HG03469 (cell line): ENCODE measurements at regions not wholly inside any gene's neighbourhood (a gene's known extent, or its start where the extent isn't known, plus 50 kb on each side); places are given as distances from the start of the nearest gene placed in this dataset.

Experiments
- ATAC-seq: cut with Tn5 transposase; IDR thresholded peaks from one replicate; pipeline ENCODE4 v1.9.1; 2021; ENCODE audit warnings: mild to moderate bottlenecking, moderate library complexity, moderate number of reproducible peaks; ENCODE audit not compliant: unreplicated experiment

GRCh38 chr10:128775743-128776142 lies 649.5 kb upstream of the MKI67 start:
- no peak for ATAC-seq

GRCh38 chr10:128776673-128777252 lies 650.5 kb upstream of the MKI67 start:
- ATAC-seq = no peak

- ATAC-seq = no peak
Observed at GRCh38 chr10:128777342-128777741, 651.1 kb upstream of the MKI67 start.

GRCh38 chr10:128779416-128779815 lies 653.2 kb upstream of the MKI67 start:
- ATAC-seq = no peak

- no peak for ATAC-seq
Observed at GRCh38 chr10:128780156-128780761, 654.0 kb upstream of the MKI67 start.

GRCh38 chr10:128781637-128782036 lies 655.4 kb upstream of the MKI67 start:
- ATAC-seq = no peak

GRCh38 chr10:128784444-128784843 lies 658.2 kb upstream of the MKI67 start:
- ATAC-seq = no peak

GRCh38 chr10:128792426-128793140 lies 666.4 kb upstream of the MKI67 start:
- ATAC-seq = no peak

GRCh38 chr10:128793726-128794655 lies 667.8 kb upstream of the MKI67 start:
- ATAC-seq = no peak

- no peak for ATAC-seq
Observed at GRCh38 chr10:128796396-128796912, 670.2 kb upstream of the MKI67 start.

- ATAC-seq = no peak
Observed at GRCh38 chr10:128802062-128802461, 665.0 kb upstream of the MGMT start.

GRCh38 chr10:128803790-128804189 lies 663.3 kb upstream of the MGMT start:
- ATAC-seq = no peak

GRCh38 chr10:128804411-128804810 lies 662.6 kb upstream of the MGMT start:
- no peak for ATAC-seq

- no peak for ATAC-seq
Observed at GRCh38 chr10:128808921-128809440, 658.1 kb upstream of the MGMT start.

- no peak for ATAC-seq
Observed at GRCh38 chr10:128811511-128811910, 655.5 kb upstream of the MGMT start.

- ATAC-seq = no peak
Observed at GRCh38 chr10:128812000-128812399, 655.0 kb upstream of the MGMT start.

- ATAC-seq = no peak
Observed at GRCh38 chr10:128813574-128813973, 653.5 kb upstream of the MGMT start.

GRCh38 chr10:128814024-128814423 lies 653.0 kb upstream of the MGMT start:
- ATAC-seq = no peak

GRCh38 chr10:128814782-128815181 lies 652.3 kb upstream of the MGMT start:
- ATAC-seq = no peak

- no peak for ATAC-seq
Observed at GRCh38 chr10:128816726-128817125, 650.3 kb upstream of the MGMT start.

- ATAC-seq = no peak
Observed at GRCh38 chr10:128817636-128818035, 649.4 kb upstream of the MGMT start.
